ENCODE measurements at regions not wholly inside any gene's neighbourhood (a gene's known extent, or its start where the extent isn't known, plus 50 kb on each side); places are given as distances from the start of the nearest gene placed in this dataset.
"Not testable (repeated sequence)": the region's sequence is repeated elsewhere in the genome, so short reads cannot be mapped to it uniquely, and the experiment has no call there.

DNA sequence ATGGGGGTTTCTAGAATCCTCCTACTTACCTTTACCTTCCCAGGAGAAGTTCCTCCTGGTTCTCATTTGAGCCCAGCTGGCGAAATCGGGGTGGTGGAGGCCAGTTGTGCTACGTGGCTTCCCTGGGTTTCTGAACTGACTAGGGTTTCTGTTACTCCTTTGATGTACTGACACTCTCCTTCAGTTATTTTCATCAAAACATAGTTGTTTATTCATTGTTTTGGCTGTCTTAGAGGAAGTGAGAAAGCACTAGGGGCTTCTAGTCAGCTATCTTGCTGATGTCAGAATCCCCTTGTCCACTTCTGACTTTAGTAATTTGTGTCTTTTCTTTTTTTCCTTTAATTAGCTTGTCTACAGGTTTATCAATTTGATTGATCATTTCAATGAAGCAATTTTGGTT, 332.2 kb upstream of the TANK start:
- TF ChIP-seq ZNF274 (IDR thresholded peaks at IDR 0.05; ENCODE audit: low read depth, low read length): no peak
- H3K4me3 ChIP-seq (ENCODE audit: low read length): no peak overlapping the region

DNA sequence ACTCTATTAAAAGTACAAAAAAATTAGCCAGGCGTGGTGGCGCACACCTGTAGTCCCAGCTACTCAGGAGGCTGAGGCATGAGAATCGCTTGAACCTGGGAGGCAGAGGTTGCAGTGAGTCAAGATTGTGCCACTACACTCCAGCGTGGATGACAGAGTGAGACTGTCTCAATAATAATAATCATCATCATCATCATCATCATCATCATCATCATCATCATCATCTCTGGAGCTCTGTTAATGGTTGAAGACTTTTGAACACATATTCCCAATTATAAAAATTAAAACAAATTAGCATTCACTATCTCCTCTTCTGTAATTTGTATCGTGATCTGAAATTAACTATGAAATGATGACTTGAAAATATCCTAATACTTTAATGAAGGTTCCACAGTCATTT, 327.8 kb upstream of the TANK start:
- H3K4me3 ChIP-seq (ENCODE audit: low read length): not testable (repeated sequence)

DNA sequence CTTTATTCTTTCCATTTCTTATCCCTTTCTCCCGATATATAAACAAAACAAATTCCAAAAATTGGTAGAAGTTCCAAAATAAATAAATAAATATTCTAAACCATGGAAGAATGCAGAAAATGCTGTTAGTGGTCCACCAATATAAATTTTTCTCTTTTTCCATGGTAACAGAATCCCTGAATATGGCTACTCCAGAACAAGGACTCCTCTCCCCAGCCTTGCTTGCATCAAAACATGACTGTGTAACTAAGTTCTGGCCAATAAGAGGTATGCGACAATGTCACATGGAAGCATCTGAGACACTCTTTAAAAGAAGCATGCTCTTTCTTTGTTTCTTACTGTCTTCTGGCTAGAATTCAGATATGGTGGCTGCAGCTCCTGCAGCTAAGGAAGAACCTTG, 325.1 kb upstream of the TANK start:
- no peak for TF ChIP-seq ZNF274 (IDR thresholded peaks at IDR 0.05; ENCODE audit: low read depth, low read length)
- H3K4me3 ChIP-seq (ENCODE audit: low read length): no peak overlapping the region

DNA sequence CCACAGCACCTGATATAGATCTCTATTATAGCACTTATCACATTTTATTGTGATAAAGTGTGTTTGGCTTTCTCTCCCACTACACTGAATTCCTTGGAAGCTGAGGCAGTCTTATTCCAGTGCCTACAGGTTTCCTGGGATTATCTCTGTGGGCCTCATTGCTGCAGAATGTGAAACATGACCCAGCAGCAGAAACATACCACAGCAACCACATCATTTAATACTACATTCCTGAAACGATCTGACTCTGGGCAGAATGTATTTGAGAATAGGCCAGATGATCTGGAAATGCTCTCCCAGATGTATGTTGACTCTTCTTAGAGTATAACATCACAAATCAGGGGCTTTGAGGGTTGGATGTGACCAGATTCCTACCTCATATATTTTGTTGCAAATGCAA, 323.5 kb upstream of the TANK start:
- H3K4me3 ChIP-seq (ENCODE audit: low read length): no peak overlapping the region
- no peak for TF ChIP-seq ZNF274 (IDR thresholded peaks at IDR 0.05; ENCODE audit: low read depth, low read length)

DNA sequence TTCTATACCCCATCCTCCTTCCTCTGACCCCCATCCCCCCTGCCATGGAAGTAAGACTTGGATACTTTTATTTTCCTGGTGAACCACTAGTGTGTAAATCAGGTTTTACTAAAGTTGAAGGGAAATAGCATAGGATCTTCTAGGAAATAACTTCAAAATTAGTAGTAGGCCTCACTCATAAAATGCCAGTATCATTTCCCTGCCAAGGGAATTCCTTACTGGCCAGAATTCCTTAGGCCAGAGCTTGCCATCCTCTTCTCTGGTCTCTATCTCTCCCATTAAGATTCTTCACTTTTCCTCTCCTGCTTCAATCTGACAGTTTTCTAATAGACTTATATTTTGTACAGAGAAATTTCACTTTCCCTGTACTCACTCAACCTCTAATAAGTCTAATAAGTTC, 322.8 kb upstream of the TANK start:
- TF ChIP-seq ZNF274 (IDR thresholded peaks at IDR 0.05; ENCODE audit: low read depth, low read length): no peak

DNA sequence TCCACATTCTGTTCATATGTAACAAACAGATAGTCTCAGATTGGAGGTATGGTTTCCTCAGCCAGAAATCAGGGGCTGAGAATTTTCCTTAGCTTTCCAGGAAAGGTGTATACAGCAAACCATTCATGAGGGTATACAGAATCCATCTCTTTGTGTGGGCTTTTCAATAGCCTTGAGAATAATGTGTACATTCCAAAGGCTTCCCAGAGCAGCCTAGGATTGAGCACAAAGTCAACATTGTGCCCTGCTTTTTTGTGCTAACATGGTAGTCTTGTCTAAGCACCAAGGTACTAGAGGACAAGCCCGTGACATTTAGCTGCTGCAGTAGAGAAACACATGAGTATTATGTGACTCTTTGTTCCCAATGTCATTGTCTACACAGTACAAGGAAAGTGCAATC, 322.1 kb upstream of the TANK start:
- TF ChIP-seq ZNF274 (IDR thresholded peaks at IDR 0.05; ENCODE audit: low read depth, low read length): no peak
- H3K4me3 ChIP-seq (ENCODE audit: low read length): no peak overlapping the region

More for the DNA sequence above, 322.8 kb upstream of the TANK start:
- no peak overlapping the region for H3K4me3 ChIP-seq (ENCODE audit: low read length)

DNA sequence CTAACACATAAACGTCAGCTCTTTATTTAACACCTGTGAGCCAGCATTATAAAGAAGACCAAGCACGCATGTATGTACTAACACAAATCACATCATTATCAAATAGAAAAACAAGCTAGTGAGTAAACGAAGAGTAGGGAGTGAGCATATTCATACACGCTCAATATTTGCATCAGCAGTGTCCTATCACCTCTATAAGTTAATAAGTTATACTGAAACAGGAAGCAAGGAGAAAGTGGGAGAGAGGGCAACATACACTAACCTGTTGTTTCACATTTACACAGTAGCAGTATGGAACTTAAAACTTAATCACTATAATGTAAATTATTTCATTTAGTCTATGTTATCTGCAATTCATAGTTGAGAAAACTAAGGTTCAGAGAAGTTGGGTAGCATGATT, 321.5 kb upstream of the TANK start:
- no peak overlapping the region for H3K4me3 ChIP-seq (ENCODE audit: low read length)
- no peak for TF ChIP-seq ZNF274 (IDR thresholded peaks at IDR 0.05; ENCODE audit: low read depth, low read length)

DNA sequence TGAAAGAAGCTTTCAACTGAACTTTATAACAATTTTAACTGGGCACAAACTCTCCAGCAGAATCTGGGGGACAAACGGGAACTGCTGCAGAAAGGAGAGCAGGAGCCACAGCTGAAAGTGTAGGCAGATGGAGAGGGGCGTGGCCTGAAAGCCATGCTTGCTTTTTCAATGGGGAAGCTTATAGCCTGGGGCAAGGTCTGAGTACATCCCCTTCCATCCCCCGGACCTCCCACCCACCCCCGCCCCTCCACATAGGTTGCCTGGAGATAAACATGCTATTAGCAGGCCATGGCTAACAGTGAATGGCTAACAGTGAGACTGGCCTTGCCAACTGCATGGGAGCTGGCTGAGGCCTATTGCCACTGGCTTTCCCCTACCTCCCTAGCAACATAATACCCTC, 317.9 kb upstream of the TANK start:
- no peak for TF ChIP-seq ZNF274 (IDR thresholded peaks at IDR 0.05; ENCODE audit: low read depth, low read length)
- H3K4me3 ChIP-seq (ENCODE audit: low read length): no peak overlapping the region

DNA sequence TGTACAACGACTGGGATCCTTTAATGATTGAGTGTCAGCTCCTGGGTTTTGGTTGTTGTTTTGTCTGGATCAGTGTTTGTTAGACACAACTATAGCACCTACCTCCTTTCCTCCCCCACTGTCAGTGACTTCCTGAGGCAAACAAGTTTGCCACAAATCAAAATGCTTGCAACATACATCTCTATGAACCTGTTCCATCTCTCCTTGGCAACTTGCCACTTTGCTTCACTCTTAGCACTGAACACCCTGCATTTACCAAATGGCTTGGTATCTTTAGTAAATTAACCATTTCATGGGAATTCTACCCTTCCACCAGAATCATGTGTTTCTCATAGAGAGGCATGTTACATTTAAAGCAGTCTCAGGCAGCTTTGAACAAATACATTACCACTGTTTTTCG, 301.1 kb upstream of the TANK start:
- TF ChIP-seq ZNF274 (IDR thresholded peaks at IDR 0.05; ENCODE audit: low read depth, low read length): no peak
- no peak overlapping the region for H3K4me3 ChIP-seq (ENCODE audit: low read length)

DNA sequence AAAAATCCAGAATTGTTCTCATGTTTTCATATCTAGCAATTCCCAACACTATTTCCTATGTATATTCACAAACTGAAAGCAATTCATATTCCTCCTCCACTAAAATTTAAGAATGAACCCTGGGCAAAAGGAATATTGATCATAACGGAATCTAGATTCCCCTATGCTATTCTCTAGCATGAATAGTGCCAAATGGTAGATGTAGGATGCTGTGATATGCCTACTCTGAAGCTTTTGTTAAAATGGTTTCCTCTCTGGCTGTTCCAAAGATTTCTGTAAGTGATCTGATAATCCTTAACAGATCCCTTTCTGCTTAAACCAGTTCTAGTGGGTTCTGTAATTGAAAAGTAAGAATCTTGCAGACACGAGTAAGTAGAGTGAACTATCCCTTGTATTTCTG, 298.0 kb upstream of the TANK start:
- H3K4me3 ChIP-seq (ENCODE audit: low read length): no peak overlapping the region
- no peak for TF ChIP-seq ZNF274 (IDR thresholded peaks at IDR 0.05; ENCODE audit: low read depth, low read length)

DNA sequence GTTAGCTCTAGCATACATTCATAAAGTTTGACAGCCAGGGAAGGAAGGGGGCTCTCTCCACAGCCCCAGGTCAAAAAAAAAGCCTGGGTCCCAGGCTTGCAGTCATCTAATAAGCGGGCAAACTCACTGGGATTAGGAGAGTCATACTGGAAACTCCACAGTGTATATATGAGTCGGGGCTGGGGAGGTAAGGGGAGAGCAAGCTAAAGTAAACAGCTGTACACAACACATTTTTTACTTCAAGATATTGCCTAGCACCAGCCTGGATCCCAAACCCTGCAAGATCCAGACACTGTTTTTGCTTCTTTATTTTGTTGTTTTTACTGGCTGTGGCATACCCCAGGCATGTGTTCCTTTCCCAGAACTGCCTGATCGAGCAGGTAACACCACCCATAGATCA, 291.3 kb upstream of the TANK start:
- H3K4me3 ChIP-seq (ENCODE audit: low read length): no peak overlapping the region

DNA sequence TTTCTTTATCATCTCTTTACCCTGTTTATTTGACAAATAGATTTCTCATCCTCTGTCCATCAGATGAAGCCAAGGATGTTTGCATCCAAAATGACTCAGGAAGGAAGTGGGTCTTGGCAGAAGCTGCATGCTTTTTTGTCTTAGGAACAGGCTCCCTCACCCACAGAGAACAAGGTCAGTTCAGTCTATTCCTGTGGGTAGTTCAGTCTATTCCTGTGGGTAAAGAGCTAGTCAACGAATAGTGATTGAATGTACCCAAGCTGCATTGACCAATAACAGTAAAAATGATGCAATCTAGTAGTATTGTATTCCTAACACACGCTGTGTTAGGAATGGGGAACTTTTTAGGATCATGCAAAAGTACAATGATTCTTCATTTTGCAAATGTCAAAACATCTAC, 290.8 kb upstream of the TANK start:
- no peak overlapping the region for H3K4me3 ChIP-seq (ENCODE audit: low read length)
- TF ChIP-seq ZNF274 (IDR thresholded peaks at IDR 0.05; ENCODE audit: low read depth, low read length): no peak

More for the DNA sequence above, 291.3 kb upstream of the TANK start:
- no peak for TF ChIP-seq ZNF274 (IDR thresholded peaks at IDR 0.05; ENCODE audit: low read depth, low read length)

DNA sequence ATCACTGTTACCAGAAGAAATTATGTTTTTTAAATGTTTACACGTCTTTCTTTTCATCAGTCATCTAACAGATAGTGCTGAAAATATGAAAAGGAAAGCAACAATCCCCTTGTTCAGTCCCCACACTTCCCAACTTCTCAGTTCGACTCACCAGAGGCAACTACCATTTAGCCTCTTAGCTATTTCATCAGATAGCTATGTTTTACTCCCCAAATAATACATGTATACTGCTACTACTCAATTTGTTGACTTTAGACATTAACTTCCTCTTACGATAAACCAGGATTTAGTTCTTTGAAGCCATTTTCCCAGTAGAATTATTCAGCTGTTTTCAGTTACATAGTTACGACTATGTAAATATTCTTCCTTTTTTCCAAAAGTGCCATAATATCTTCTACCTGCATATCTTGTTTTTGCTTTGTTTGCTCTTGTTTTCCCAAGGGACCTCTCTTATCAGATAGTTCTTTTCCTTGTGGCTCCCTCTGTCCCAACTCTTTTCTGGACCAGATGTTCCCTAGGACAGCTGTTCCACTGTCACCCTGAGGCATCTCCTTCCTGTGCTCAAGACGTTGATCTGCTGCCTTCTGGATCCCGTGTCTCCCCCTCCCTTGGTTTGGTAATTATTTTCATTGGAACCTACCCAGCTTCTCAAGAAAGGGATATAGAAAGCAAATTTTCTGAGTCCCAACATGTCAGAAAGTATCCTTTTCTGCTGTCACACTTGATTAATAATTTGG, 289.3 kb upstream of the TANK start:
- H3K4me3 ChIP-seq (ENCODE audit: low read length): no peak overlapping the region

DNA sequence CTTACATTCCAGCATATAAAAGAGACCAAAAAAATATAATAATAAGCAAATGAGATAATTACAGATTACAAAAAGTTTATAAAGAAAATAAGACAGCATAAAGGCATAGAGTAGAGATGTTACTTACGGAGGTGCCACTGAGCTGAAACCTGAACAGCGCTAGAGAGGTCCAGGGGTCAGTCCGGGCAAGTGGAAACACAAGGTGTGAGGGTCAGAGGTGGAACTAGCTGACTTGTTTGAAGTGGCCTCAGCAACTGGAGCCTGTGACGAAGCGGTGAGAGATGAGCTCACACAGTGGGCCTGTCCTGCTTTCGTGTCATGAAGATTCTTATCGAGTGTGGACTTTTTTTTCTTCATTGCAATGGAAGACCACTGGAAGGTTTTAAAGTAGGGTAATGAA, 288.3 kb upstream of the TANK start:
- H3K4me3 ChIP-seq (ENCODE audit: low read length): no peak overlapping the region
- TF ChIP-seq ZNF274 (IDR thresholded peaks at IDR 0.05; ENCODE audit: low read depth, low read length): no peak

More for the DNA sequence above, 289.3 kb upstream of the TANK start:
- no peak for TF ChIP-seq ZNF274 (IDR thresholded peaks at IDR 0.05; ENCODE audit: low read depth, low read length)

DNA sequence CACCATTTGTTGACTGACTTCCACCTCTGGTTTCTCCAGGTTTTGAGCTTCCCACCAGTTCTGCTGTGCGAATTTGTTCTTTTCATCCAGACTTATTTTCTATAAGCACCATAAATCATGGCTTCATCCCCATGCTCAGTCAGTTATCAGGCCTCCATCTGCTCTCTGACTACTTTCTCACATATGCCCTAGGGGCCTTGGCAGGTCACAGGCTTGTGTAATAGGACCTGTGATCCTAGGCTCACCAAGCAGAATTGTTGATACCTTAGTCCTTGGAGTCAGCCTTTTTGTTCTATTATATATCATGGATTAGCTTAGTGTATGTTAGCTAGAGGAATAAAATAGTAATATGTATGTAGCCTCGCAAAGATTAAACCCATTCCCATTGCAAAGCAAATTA, 284.2 kb upstream of the TANK start:
- TF ChIP-seq ZNF274 (IDR thresholded peaks at IDR 0.05; ENCODE audit: low read depth, low read length): no peak

DNA sequence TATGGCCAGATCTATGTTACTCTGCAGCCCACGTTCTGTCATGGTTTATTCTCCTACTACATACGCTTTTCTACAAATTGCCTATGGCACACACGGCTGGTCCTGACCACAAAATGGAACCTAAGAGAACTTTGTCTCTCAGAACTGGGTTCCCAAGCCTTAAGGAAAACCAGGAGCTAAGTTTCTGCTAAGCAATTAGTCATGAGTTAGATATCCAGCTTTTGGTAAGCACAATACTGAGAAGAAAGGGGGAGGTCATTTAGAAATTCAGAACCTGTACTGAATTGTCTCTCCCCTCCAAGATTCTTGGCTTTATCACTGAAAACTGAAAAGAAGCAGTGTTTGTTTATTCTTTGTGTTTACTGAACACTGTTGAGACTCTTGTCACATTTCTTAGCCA, 283.5 kb upstream of the TANK start:
- no peak for TF ChIP-seq ZNF274 (IDR thresholded peaks at IDR 0.05; ENCODE audit: low read depth, low read length)
- H3K4me3 ChIP-seq (ENCODE audit: low read length): no peak overlapping the region

More for the DNA sequence above, 284.2 kb upstream of the TANK start:
- H3K4me3 ChIP-seq (ENCODE audit: low read length): no peak overlapping the region
